NCI-H2227 (cell line): ENCODE measurements at regions not wholly inside any gene's neighbourhood (a gene's known extent, or its start where the extent isn't known, plus 50 kb on each side); places are given as distances from the start of the nearest gene placed in this dataset.

Experiments
- DNase-seq: peaks from one replicate; lab custom pipeline; 2025; ENCODE audit not compliant: unreplicated experiment; lab: John Stamatoyannopoulos, UW

GRCh38 chr11:112835591-112836255, 125.5 kb upstream of the NCAM1 start:
- DNase-seq, result no peak

GRCh38 chr11:112836256-112836602, 125.0 kb upstream of the NCAM1 start:
- no peak for DNase-seq

- DNase-seq, result no peak
Measured at GRCh38 chr11:112837162-112837826, 123.9 kb upstream of the NCAM1 start.

- DNase-seq, result no peak
Measured at GRCh38 chr11:112839051-112839450, 122.2 kb upstream of the NCAM1 start.

GRCh38 chr11:112841729-112842128, 119.5 kb upstream of the NCAM1 start:
- no peak for DNase-seq

GRCh38 chr11:112842151-112842550, 119.1 kb upstream of the NCAM1 start:
- no peak for DNase-seq

- DNase-seq, result no peak
Measured at GRCh38 chr11:112844517-112844916, 116.7 kb upstream of the NCAM1 start.

- no peak for DNase-seq
Measured at GRCh38 chr11:112847568-112847967, 113.7 kb upstream of the NCAM1 start.

GRCh38 chr11:112852143-112852866, 108.9 kb upstream of the NCAM1 start:
- no peak for DNase-seq

GRCh38 chr11:112856133-112856532, 105.1 kb upstream of the NCAM1 start:
- DNase-seq, result no peak

GRCh38 chr11:112856591-112856990, 104.6 kb upstream of the NCAM1 start:
- DNase-seq, result no peak

GRCh38 chr11:112858289-112859023, 102.8 kb upstream of the NCAM1 start:
- DNase-seq, result no peak

- DNase-seq, result no peak
Measured at GRCh38 chr11:112859787-112860186, 101.4 kb upstream of the NCAM1 start.

- DNase-seq, result no peak
Measured at GRCh38 chr11:112861356-112861755, 99.9 kb upstream of the NCAM1 start.

- no peak for DNase-seq
Measured at GRCh38 chr11:112863305-112863704, 97.9 kb upstream of the NCAM1 start.

GRCh38 chr11:112864672-112865071, 96.5 kb upstream of the NCAM1 start:
- DNase-seq, result peak; percentile 47

GRCh38 chr11:112871909-112872500, 89.2 kb upstream of the NCAM1 start:
- no peak for DNase-seq

GRCh38 chr11:112874980-112875379, 86.2 kb upstream of the NCAM1 start:
- DNase-seq, result no peak

GRCh38 chr11:112877581-112877980, 83.6 kb upstream of the NCAM1 start:
- DNase-seq, result no peak

- no peak for DNase-seq
Measured at GRCh38 chr11:112878033-112878601, 83.1 kb upstream of the NCAM1 start.

- no peak for DNase-seq
Measured at GRCh38 chr11:112880495-112880894, 80.7 kb upstream of the NCAM1 start.
